ENCODE measurements at regions not wholly inside any gene's neighbourhood (a gene's known extent, or its start where the extent isn't known, plus 50 kb on each side); places are given as distances from the start of the nearest gene placed in this dataset.

- DNase-seq (ENCODE audit: low read depth): no peak
These were observed 978.1 kb upstream of the CDH2 start for GRCh38 chr18:29154758-29155725.

GRCh38 chr18:29154196-29154757, 977.3 kb upstream of the CDH2 start:
- DNase-seq (ENCODE audit: low read depth): no peak

GRCh38 chr18:29153091-29153490, 976.2 kb upstream of the CDH2 start:
- no peak for DNase-seq (ENCODE audit: low read depth)

- DNase-seq (ENCODE audit: low read depth): peak; percentile 56
These were observed 971.0 kb upstream of the CDH2 start for GRCh38 chr18:29147944-29148343.

GRCh38 chr18:29146068-29146467, 969.1 kb upstream of the CDH2 start:
- DNase-seq (ENCODE audit: low read depth): no peak

- DNase-seq (ENCODE audit: low read depth): no peak
These were observed 963.7 kb upstream of the CDH2 start for GRCh38 chr18:29140590-29140989.

- DNase-seq (ENCODE audit: low read depth): no peak
These were observed 961.0 kb upstream of the CDH2 start for GRCh38 chr18:29137773-29138495.

GRCh38 chr18:29123706-29124530, 947.0 kb upstream of the CDH2 start:
- no peak for DNase-seq (ENCODE audit: low read depth)

GRCh38 chr18:29104671-29105070, 927.7 kb upstream of the CDH2 start:
- no peak for DNase-seq (ENCODE audit: low read depth)

- DNase-seq (ENCODE audit: low read depth): no peak
These were observed 927.3 kb upstream of the CDH2 start for GRCh38 chr18:29104227-29104626.

- DNase-seq (ENCODE audit: low read depth): no peak
These were observed 919.3 kb upstream of the CDH2 start for GRCh38 chr18:29096079-29096770.

- no peak for DNase-seq (ENCODE audit: low read depth)
These were observed 910.8 kb upstream of the CDH2 start for GRCh38 chr18:29087616-29088246.

GRCh38 chr18:29084120-29084519, 907.2 kb upstream of the CDH2 start:
- DNase-seq (ENCODE audit: low read depth): no peak

- peak; percentile 19 for DNase-seq (ENCODE audit: low read depth)
These were observed 906.6 kb upstream of the CDH2 start for GRCh38 chr18:29083545-29083944.

GRCh38 chr18:29080946-29081345, 904.0 kb upstream of the CDH2 start:
- DNase-seq (ENCODE audit: low read depth): no peak

- no peak for DNase-seq (ENCODE audit: low read depth)
These were observed 901.3 kb upstream of the CDH2 start for GRCh38 chr18:29078273-29078672.

- DNase-seq (ENCODE audit: low read depth): no peak
These were observed 900.4 kb upstream of the CDH2 start for GRCh38 chr18:29077344-29077743.

GRCh38 chr18:29076645-29077044, 899.7 kb upstream of the CDH2 start:
- DNase-seq (ENCODE audit: low read depth): no peak

- DNase-seq (ENCODE audit: low read depth): no peak
These were observed 897.2 kb upstream of the CDH2 start for GRCh38 chr18:29074147-29074546.

- DNase-seq (ENCODE audit: low read depth): no peak
These were observed 894.9 kb upstream of the CDH2 start for GRCh38 chr18:29071869-29072268.

- DNase-seq (ENCODE audit: low read depth): no peak
These were observed 886.4 kb upstream of the CDH2 start for GRCh38 chr18:29063346-29063745.
